SK-N-SH treated with all-trans-retinoic acid at 6 μM for 48 hours (cell line): ENCODE measurements at regions not wholly inside any gene's neighbourhood (a gene's known extent, or its start where the extent isn't known, plus 50 kb on each side); places are given as distances from the start of the nearest gene placed in this dataset.

Source experiments
- ATAC-seq: fragments of 200-7000 bp; cut with Tn5 transposase; 3 replicates; pipeline ENCODE4 v1.9.1; 2020; ENCODE audit warnings: mild to moderate bottlenecking, moderate library complexity
- ARNTL ChIP-seq: fragments of 450-650 bp; formaldehyde crosslinking; IDR thresholded peaks from 2 replicates; pipeline ENCODE4 v1.5.0; 2020; ENCODE audit warnings: low read depth, mild to moderate bottlenecking, moderate library complexity, borderline replicate concordance
- CREB5 ChIP-seq: fragments of 250-450 bp; sonication (Bioruptor Pico); IDR thresholded peaks from 2 replicates; pipeline ENCODE4 v1.5.1; 2020; ENCODE audit warnings: low read depth, mild to moderate bottlenecking, moderate library complexity
- CSDC2 ChIP-seq: fragments of 250-450 bp; sonication (Bioruptor Pico); IDR thresholded peaks from 2 replicates; pipeline ENCODE4 v1.5.0; 2020; ENCODE audit warnings: mild to moderate bottlenecking, moderate library complexity
- CSRNP3 ChIP-seq: fragments of 250-450 bp; sonication (Bioruptor Pico); IDR thresholded peaks from 2 replicates; pipeline ENCODE4 v1.5.1; 2021; ENCODE audit warnings: mild to moderate bottlenecking, moderate library complexity
- ESRRG ChIP-seq: fragments of 250-450 bp; sonication (Bioruptor Pico); IDR thresholded peaks from 2 replicates; pipeline ENCODE4 v1.6.1; 2021; ENCODE audit warnings: mild to moderate bottlenecking
- GLIS3 ChIP-seq: fragments of 250-450 bp; sonication (Bioruptor Pico); IDR thresholded peaks from 2 replicates; pipeline ENCODE4 v1.5.0; 2020; ENCODE audit warnings: mild to moderate bottlenecking, moderate library complexity
- ISL1 ChIP-seq: fragments of 250-450 bp; sonication (Bioruptor Pico); IDR thresholded peaks from 2 replicates; pipeline ENCODE4 v2.1.2; 2022; ENCODE audit warnings: mild to moderate bottlenecking, moderate library complexity
- OSR1 ChIP-seq: fragments of 250-450 bp; sonication (Bioruptor Pico); IDR thresholded peaks from 2 replicates; pipeline ENCODE4 v1.8.0; 2022; ENCODE audit warnings: moderate library complexity, mild to moderate bottlenecking, inconsistent platforms
- PATZ1 ChIP-seq: fragments of 250-450 bp; sonication (Bioruptor Pico); IDR thresholded peaks from 2 replicates; pipeline ENCODE4 v1.8.0; 2020; ENCODE audit warnings: mild to moderate bottlenecking, moderate library complexity, borderline replicate concordance
- PPARA ChIP-seq: fragments of 250-450 bp; sonication (Bioruptor Pico); IDR thresholded peaks from 2 replicates; pipeline ENCODE4 v1.5.0; 2020; ENCODE audit warnings: mild to moderate bottlenecking, borderline replicate concordance
- RARB ChIP-seq: fragments of 250-450 bp; sonication (Bioruptor Pico); IDR thresholded peaks from 2 replicates; pipeline ENCODE4 v1.8.0; 2021; ENCODE audit warnings: mild to moderate bottlenecking, moderate library complexity
- SNAI2 ChIP-seq: fragments of 250-450 bp; sonication (Bioruptor Pico); IDR thresholded peaks from 2 replicates; pipeline ENCODE4 v1.5.0; 2020; ENCODE audit warnings: mild to moderate bottlenecking, moderate library complexity
- TOX ChIP-seq: fragments of 250-450 bp; sonication (Bioruptor Pico); IDR thresholded peaks from 2 replicates; pipeline ENCODE4 v1.8.0; 2021; ENCODE audit warnings: mild to moderate bottlenecking, moderate library complexity, borderline replicate concordance
- TSHZ2 ChIP-seq: fragments of 250-450 bp; sonication (Bioruptor Pico); IDR thresholded peaks from 2 replicates; pipeline ENCODE4 v1.5.0; 2020; ENCODE audit warnings: mild to moderate bottlenecking, moderate library complexity
- ZC3H10 ChIP-seq: fragments of 250-450 bp; sonication (Bioruptor Pico); IDR thresholded peaks from 2 replicates; pipeline ENCODE4 v1.5.1; 2021; ENCODE audit warnings: mild to moderate bottlenecking, moderate library complexity
- ZFP3 ChIP-seq: fragments of 250-450 bp; sonication (Bioruptor Pico); IDR thresholded peaks from 2 replicates; pipeline ENCODE4 v1.5.0; 2020; ENCODE audit warnings: mild to moderate bottlenecking, moderate library complexity
- ZFP30 ChIP-seq: fragments of 450-650 bp; formaldehyde crosslinking; IDR thresholded peaks from 2 replicates; pipeline ENCODE4 v1.5.0; 2022; ENCODE audit warnings: mild to moderate bottlenecking, moderate library complexity
- ZNF70 ChIP-seq: fragments of 450-650 bp; formaldehyde crosslinking; IDR thresholded peaks from 2 replicates; pipeline ENCODE4 v1.5.0; 2020; ENCODE audit warnings: mild to moderate bottlenecking, moderate library complexity
- ZNF8 ChIP-seq: fragments of 450-650 bp; formaldehyde crosslinking; IDR thresholded peaks from 2 replicates; pipeline ENCODE4 v1.5.0; 2020; ENCODE audit warnings: mild to moderate bottlenecking, moderate library complexity
- TF ChIP-seq, protein P1 (sequence below): fragments of 250-450 bp; sonication (Bioruptor Pico); IDR thresholded peaks from 2 replicates; pipeline ENCODE4 v1.8.0; 2021; ENCODE audit warnings: low read depth, mild to moderate bottlenecking, moderate library complexity, borderline replicate concordance

GRCh38 chrX:16465081-16465876 lies 184.7 kb upstream of the S100G start:
- ATAC-seq: no peak
- no peak for TF ChIP-seq CSDC2
- TF ChIP-seq ZC3H10 (CRISPR knock-in tag): no peak
- TF ChIP-seq ISL1: no peak
- no peak for TF ChIP-seq ZNF8 (CRISPR knock-in tag)
- no peak for TF ChIP-seq ZNF70 (CRISPR knock-in tag)
- no peak for TF ChIP-seq SNAI2 (CRISPR knock-in tag)
- TF ChIP-seq RARB (CRISPR knock-in tag): no peak
- no peak for TF ChIP-seq ESRRG (CRISPR knock-in tag)
- no peak for TF ChIP-seq PPARA (CRISPR knock-in tag)
- TF ChIP-seq TOX (CRISPR knock-in tag): no peak
- no peak for TF ChIP-seq PATZ1 (CRISPR knock-in tag)
- TF ChIP-seq TSHZ2 (CRISPR knock-in tag): no peak
- TF ChIP-seq ZFP30: no peak
- TF ChIP-seq, protein P1, sequence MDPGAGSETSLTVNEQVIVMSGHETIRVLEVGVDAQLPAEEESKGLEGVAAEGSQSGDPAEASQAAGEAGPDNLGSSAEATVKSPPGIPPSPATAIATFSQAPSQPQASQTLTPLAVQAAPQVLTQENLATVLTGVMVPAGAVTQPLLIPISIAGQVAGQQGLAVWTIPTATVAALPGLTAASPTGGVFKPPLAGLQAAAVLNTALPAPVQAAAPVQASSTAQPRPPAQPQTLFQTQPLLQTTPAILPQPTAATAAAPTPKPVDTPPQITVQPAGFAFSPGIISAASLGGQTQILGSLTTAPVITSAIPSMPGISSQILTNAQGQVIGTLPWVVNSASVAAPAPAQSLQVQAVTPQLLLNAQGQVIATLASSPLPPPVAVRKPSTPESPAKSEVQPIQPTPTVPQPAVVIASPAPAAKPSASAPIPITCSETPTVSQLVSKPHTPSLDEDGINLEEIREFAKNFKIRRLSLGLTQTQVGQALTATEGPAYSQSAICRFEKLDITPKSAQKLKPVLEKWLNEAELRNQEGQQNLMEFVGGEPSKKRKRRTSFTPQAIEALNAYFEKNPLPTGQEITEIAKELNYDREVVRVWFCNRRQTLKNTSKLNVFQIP (CRISPR knock-in tag): no peak
- TF ChIP-seq ZFP3 (CRISPR knock-in tag): no peak
- no peak for TF ChIP-seq CSRNP3 (CRISPR knock-in tag)
- no peak for TF ChIP-seq OSR1 (CRISPR knock-in tag)
- TF ChIP-seq ARNTL (CRISPR knock-in tag): no peak

GRCh38 chrX:16466640-16467432 lies 183.1 kb upstream of the S100G start:
- TF ChIP-seq CSDC2: no peak
- TF ChIP-seq ZNF70 (CRISPR knock-in tag): no peak
- no peak for TF ChIP-seq TOX (CRISPR knock-in tag)
- no peak for TF ChIP-seq ZC3H10 (CRISPR knock-in tag)
- TF ChIP-seq ESRRG (CRISPR knock-in tag): no peak
- no peak for TF ChIP-seq TSHZ2 (CRISPR knock-in tag)
- TF ChIP-seq OSR1 (CRISPR knock-in tag): no peak
- TF ChIP-seq CREB5 (CRISPR knock-in tag): no peak
- no peak for TF ChIP-seq PPARA (CRISPR knock-in tag)
- TF ChIP-seq ZFP3 (CRISPR knock-in tag): no peak
- TF ChIP-seq, protein P1 (CRISPR knock-in tag): no peak
- TF ChIP-seq ISL1: no peak
- no peak for TF ChIP-seq GLIS3 (CRISPR knock-in tag)
- no peak for TF ChIP-seq PATZ1 (CRISPR knock-in tag)
- TF ChIP-seq, all 23 proteins: peak for 0
- peak; percentile 73 for ATAC-seq
